ENCODE measurements at regions not wholly inside any gene's neighbourhood (a gene's known extent, or its start where the extent isn't known, plus 50 kb on each side); places are given as distances from the start of the nearest gene placed in this dataset.

- no peaks in the 10 kb centered on the region for H3K9me2 ChIP-seq (replicated peaks; ENCODE audit: low read depth, low read length)
- H3K4me2 ChIP-seq (ENCODE audit: low read depth, low read length, poor library complexity, severe bottlenecking) = no peak overlapping the region
- H3K27me3 ChIP-seq (ENCODE audit: insufficient read depth, low read length, poor library complexity, severe bottlenecking) = no peaks in the 10 kb centered on the region
- no peaks in the 10 kb centered on the region for H3K79me2 ChIP-seq (ENCODE audit: insufficient read depth, low read length)
- no peaks in the 10 kb centered on the region for H4K20me1 ChIP-seq (ENCODE audit: insufficient read depth, low read length, poor library complexity, severe bottlenecking)
- no peaks in the 10 kb centered on the region for H3K9me3 ChIP-seq (ENCODE audit: insufficient read depth, low read depth, low read length)
- no peak overlapping the region for H3K9ac ChIP-seq (ENCODE audit: low read depth, low read length, poor library complexity, severe bottlenecking)
- no peak overlapping the region for H3K4me3 ChIP-seq (ENCODE audit: low read length, poor library complexity, severe bottlenecking)
- H3F3A ChIP-seq (ENCODE audit: low read depth) = no peaks in the 10 kb centered on the region
- TF ChIP-seq, protein P1, sequence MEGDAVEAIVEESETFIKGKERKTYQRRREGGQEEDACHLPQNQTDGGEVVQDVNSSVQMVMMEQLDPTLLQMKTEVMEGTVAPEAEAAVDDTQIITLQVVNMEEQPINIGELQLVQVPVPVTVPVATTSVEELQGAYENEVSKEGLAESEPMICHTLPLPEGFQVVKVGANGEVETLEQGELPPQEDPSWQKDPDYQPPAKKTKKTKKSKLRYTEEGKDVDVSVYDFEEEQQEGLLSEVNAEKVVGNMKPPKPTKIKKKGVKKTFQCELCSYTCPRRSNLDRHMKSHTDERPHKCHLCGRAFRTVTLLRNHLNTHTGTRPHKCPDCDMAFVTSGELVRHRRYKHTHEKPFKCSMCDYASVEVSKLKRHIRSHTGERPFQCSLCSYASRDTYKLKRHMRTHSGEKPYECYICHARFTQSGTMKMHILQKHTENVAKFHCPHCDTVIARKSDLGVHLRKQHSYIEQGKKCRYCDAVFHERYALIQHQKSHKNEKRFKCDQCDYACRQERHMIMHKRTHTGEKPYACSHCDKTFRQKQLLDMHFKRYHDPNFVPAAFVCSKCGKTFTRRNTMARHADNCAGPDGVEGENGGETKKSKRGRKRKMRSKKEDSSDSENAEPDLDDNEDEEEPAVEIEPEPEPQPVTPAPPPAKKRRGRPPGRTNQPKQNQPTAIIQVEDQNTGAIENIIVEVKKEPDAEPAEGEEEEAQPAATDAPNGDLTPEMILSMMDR (conservative IDR thresholded peaks at IDR 0.05; ENCODE audit: low read length) = no peak
- no peak for TF ChIP-seq EZH2phosphoT487 (IDR thresholded peaks at IDR 0.05; ENCODE audit: borderline replicate concordance)
- H3K36me3 ChIP-seq (ENCODE audit: insufficient read depth, low read length) = no peaks in the 10 kb centered on the region
- no peak overlapping the region for H2AFZ ChIP-seq (ENCODE audit: low read length)
- H3K4me1 ChIP-seq (ENCODE audit: insufficient read depth, low read length, poor library complexity, severe bottlenecking) = peaks cover 7% of the 10 kb centered on the region
Measured at GRCh38 chr6:44047801-44048200, 79.5 kb downstream of the MRPL14 start.

GRCh38 chr6:44047179-44047546 lies 80.1 kb downstream of the MRPL14 start:
- H3K4me3 ChIP-seq (ENCODE audit: low read length, poor library complexity, severe bottlenecking) = no peak overlapping the region
- no peaks in the 10 kb centered on the region for H3F3A ChIP-seq (ENCODE audit: low read depth)
- no peak overlapping the region for H3K4me2 ChIP-seq (ENCODE audit: low read depth, low read length, poor library complexity, severe bottlenecking)
- no peaks in the 10 kb centered on the region for H3K27me3 ChIP-seq (ENCODE audit: insufficient read depth, low read length, poor library complexity, severe bottlenecking)
- no peaks in the 10 kb centered on the region for H4K20me1 ChIP-seq (ENCODE audit: insufficient read depth, low read length, poor library complexity, severe bottlenecking)
- no peaks in the 10 kb centered on the region for H3K79me2 ChIP-seq (ENCODE audit: insufficient read depth, low read length)
- no peaks in the 10 kb centered on the region for H3K9me3 ChIP-seq (ENCODE audit: insufficient read depth, low read depth, low read length)
- H2AFZ ChIP-seq (ENCODE audit: low read length) = no peak overlapping the region
- H3K9me2 ChIP-seq (replicated peaks; ENCODE audit: low read depth, low read length) = no peaks in the 10 kb centered on the region
- TF ChIP-seq, protein P1 (conservative IDR thresholded peaks at IDR 0.05; ENCODE audit: low read length) = no peak
- TF ChIP-seq EZH2phosphoT487 (IDR thresholded peaks at IDR 0.05; ENCODE audit: borderline replicate concordance) = no peak
- H3K36me3 ChIP-seq (ENCODE audit: insufficient read depth, low read length) = no peaks in the 10 kb centered on the region
- H3K9ac ChIP-seq (ENCODE audit: low read depth, low read length, poor library complexity, severe bottlenecking) = no peak overlapping the region
- H3K4me1 ChIP-seq (ENCODE audit: insufficient read depth, low read length, poor library complexity, severe bottlenecking) = peaks cover 13% of the 10 kb centered on the region

DNA sequence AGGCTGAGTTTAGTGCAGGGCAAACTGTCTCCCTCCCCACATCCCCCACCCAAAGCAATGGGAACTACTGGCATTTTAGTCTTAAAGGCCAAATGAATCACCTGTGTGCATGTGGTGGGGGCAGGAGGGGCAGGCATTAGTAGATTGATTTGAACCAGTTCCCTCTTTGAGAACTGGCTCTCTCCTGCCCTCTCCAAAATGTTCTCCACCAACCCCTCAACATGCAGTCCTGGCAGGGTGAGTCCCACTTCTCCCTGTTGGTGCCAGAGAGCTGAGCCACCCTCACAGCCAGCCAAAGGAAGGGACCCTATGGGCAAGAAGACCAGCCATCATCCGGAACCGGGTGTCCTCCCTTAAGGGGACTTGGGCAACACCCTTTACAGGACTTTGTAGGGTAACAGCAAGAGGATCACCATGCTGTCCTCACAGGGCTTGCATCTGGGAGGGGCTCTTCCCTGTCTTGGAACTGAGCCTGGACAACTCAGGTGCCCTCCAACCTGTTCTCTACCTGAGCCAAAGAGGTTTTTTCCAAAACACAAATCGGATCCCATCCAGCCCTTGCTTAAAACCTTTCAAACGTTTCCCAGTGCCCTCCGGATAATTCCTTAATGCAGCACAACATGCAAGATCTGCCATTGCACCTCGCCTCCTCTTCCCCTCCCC lies 80.6 kb downstream of the MRPL14 start:
- Histone ChIP-seq H3K79me2 (ENCODE audit: insufficient read depth, low read length) (no peaks in the 10 kb centered on the region), H3K27me3 (ENCODE audit: insufficient read depth, low read length, poor library complexity, severe bottlenecking) (no peaks in the 10 kb centered on the region), H3K9me3 (ENCODE audit: insufficient read depth, low read depth, low read length) (no peaks in the 10 kb centered on the region), H3F3A (ENCODE audit: low read depth) (no peaks in the 10 kb centered on the region), H3K4me3 (ENCODE audit: low read length, poor library complexity, severe bottlenecking) (no peak overlapping the region), H4K20me1 (ENCODE audit: insufficient read depth, low read length, poor library complexity, severe bottlenecking) (no peaks in the 10 kb centered on the region), H3K9ac (ENCODE audit: low read depth, low read length, poor library complexity, severe bottlenecking) (no peak overlapping the region), H3K4me2 (ENCODE audit: low read depth, low read length, poor library complexity, severe bottlenecking) (no peak overlapping the region), H3K4me1 (ENCODE audit: insufficient read depth, low read length, poor library complexity, severe bottlenecking) (peaks cover 18% of the 10 kb centered on the region), H3K9me2 (replicated peaks; ENCODE audit: low read depth, low read length) (no peaks in the 10 kb centered on the region), H3K36me3 (ENCODE audit: insufficient read depth, low read length) (no peaks in the 10 kb centered on the region), H2AFZ (ENCODE audit: low read length) (no peak overlapping the region)
- no peak for TF ChIP-seq EZH2phosphoT487 (IDR thresholded peaks at IDR 0.05; ENCODE audit: borderline replicate concordance)
- TF ChIP-seq, protein P1 (conservative IDR thresholded peaks at IDR 0.05; ENCODE audit: low read length) = no peak
